GM18873 (cell line): ENCODE measurements at regions not wholly inside any gene's neighbourhood (a gene's known extent, or its start where the extent isn't known, plus 50 kb on each side); places are given as distances from the start of the nearest gene placed in this dataset.

Experiments
- ATAC-seq: cut with Tn5 transposase; IDR thresholded peaks from one replicate; pipeline ENCODE4 v1.9.1; 2021; ENCODE audit warnings: mild to moderate bottlenecking, moderate library complexity, moderate number of reproducible peaks; ENCODE audit not compliant: unreplicated experiment, low FRiP score

DNA sequence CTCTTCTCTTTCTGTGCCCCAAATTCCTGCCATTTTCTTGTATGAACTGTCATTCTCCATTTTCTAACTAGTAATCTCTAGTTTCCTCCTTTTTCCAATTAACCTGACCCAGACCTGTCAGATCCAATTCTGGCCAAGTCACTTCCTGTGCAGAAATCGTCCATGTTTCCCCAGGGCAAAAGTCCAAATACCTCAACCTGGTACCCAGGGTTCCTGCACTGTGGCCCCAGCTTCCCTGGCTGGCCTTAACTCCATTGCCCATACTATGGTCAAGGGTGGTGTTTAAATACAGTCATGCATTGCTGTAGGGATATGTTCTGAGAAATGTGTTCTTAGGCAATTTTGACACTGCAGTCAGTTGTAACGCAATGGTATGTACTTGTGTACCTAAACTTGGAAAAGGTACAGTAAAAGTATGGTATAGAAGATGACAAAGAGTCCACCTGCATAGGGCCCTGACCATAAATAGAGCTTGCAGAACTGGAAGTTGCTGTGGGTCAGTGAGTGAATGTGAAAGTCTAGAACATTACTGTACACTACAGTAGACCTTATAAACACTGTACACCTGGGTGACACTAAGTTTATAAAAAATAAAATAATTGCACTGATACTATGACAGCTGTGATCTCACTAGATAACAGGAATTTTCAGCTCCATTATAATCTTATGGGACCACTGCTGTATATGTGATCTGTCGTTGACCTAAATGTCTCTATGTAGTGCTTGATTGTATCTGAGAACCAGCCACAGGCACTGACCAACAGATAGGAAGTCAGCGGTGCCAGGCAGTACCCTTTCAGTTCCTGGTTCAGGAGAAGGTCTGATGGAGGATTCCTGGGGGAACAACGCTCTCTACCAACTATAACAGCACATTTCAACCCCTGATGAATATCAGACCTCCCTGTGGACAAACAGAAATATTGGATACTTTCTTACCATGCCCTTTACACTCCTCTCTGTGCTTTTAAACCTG is 336.1 kb upstream of the PROK2 start:
- ATAC-seq: peak; percentile 78

DNA sequence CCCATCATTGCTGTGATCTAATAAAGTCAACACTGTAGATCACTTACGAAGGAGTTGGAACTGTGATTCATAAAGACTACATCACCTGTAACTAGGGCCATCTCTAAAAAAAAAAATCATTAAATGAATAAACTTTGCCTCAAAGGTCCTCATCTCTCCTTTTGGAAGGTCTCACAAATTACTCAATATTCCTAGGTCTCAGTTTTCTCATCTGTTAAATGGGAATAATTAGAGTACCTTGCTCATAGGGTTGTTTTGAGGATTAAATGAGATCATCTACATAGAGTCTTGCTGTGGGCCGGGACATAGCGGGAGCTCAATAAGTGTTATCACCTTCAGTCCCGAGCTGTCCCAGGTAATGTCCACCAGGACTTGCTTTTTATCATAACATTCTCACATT is 335.1 kb upstream of the PROK2 start:
- ATAC-seq: no peak

DNA sequence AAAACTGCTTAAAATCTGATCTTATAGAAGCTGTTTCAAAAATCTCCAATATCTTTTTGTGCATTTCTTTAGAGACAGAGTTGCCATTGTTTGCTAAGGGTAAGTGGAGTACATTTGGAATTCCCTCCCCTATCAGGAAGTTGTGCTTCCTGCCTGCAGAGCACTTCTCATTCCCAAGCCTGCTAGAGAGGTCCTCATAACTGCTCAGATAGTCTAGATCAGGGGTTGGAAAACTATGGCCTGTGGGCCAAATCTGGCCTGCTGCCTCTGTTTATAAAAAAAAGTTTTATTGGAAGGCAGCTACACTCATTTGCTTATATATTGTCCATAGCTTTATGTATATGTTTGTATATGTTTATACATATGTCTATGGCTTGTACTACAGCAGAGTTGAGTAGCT is 333.7 kb upstream of the PROK2 start:
- no peak for ATAC-seq

DNA sequence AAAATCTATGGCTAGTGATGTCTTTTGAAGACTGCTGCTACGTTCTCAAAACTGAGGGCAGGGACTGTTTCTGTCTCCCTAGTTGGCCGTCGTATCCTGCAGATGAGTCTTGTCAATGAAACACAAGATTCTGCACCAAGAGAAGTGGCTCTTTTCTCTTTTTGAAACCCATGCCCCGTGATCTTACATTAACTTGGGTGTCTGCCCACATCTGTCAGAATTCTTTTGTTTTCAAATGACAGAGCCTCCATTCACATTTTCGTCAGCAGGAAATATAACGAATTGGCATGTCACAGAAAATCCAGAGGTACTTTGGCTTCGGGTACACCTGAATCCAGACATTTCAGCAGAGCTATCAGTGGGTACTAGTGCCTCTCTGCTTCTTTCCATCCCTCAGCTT is 331.3 kb upstream of the PROK2 start:
- ATAC-seq: no peak

DNA sequence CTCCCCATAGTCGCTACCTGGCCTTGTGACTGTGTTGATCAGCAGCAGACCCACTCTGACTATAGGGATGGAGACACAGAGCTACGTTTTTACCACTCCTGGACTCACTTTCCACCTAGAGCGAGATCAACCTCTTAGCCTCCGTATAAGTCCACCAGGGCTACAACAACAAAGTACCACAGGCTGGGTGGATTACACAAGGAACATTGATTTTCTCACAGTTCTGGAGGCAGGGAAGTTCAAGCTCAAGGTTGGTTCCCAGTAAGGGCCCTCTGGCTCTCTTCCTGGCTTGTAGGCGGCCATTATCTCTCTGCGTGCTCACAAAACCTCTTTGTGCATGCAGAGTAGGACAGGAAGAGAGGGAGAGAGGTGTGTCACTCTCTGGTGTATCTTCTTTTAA is 330.4 kb upstream of the PROK2 start:
- no peak for ATAC-seq

DNA sequence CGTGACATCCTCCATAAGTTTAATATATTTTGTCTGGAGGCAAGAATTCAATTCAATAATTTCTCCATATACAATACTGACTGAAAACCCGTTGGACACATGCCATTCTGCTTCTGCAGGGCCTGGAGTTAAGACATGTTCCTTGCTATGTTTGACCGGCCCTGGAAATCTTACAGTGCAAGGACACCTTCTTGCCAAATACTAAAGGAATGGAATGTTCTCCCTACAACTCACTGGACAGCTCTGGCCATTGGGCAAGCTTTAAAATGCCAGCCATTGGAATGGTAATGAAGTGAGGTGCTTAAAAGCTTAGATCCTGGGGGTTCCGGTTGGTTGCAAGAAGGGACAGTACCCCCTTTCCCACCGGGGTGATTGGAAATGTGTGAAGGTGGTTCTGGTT is 329.8 kb upstream of the PROK2 start:
- no peak for ATAC-seq

DNA sequence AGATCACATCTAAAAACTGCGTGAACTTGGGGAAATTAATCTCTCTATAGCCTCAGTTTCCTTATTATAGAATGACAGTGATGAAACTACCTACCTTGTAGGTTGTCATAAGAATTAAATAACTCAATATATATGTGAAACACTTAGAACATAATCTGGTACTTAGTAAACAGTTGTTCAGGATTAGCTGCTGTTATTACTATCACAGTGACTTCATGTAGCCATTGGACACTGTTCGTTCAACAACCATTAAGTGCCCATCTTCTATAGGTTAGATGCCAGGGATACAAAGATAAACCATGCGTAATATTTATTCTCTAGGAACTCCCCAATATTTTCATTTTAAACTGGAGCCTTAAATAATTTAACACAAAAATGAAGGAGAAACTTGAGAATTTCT is 329.0 kb upstream of the PROK2 start:
- ATAC-seq: no peak

DNA sequence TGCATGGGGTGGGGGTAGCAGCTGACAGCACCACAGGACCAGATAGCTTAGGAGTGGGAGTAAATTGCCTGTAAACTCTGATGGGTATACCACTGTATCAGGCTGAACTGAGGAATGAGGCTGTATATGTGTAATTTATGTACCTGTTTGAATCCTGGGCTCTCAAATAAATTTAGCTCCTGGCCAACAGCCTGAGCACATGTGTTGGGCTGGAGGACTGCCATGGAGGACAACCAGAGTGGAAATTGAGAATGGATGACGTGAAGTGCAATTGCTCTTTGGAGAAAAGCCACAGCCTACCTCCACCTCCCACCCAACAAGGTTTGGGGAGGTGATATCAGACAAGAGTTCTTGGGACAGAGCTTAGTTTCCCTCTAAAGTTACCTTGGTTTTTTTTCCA is 328.6 kb upstream of the PROK2 start:
- no peak for ATAC-seq

DNA sequence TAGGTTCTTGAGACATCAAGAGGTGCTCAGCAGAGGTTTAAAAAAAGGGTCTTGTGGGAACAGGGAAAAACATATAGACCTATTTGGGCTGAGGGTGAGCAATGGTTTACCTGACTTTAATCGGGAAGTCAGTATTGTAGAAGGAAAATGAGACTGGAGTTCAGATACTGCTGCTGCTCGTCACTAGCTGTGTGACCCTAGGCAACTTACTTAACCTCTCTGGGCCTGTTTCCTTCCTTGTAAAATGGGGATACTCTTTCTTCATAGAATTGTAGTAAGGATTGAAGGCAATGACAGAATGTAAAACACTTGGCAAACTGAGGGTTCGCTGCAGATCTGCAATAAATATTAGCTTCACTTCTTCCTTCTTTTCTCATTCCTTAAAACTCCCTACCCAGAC is 327.5 kb upstream of the PROK2 start:
- no peak for ATAC-seq

DNA sequence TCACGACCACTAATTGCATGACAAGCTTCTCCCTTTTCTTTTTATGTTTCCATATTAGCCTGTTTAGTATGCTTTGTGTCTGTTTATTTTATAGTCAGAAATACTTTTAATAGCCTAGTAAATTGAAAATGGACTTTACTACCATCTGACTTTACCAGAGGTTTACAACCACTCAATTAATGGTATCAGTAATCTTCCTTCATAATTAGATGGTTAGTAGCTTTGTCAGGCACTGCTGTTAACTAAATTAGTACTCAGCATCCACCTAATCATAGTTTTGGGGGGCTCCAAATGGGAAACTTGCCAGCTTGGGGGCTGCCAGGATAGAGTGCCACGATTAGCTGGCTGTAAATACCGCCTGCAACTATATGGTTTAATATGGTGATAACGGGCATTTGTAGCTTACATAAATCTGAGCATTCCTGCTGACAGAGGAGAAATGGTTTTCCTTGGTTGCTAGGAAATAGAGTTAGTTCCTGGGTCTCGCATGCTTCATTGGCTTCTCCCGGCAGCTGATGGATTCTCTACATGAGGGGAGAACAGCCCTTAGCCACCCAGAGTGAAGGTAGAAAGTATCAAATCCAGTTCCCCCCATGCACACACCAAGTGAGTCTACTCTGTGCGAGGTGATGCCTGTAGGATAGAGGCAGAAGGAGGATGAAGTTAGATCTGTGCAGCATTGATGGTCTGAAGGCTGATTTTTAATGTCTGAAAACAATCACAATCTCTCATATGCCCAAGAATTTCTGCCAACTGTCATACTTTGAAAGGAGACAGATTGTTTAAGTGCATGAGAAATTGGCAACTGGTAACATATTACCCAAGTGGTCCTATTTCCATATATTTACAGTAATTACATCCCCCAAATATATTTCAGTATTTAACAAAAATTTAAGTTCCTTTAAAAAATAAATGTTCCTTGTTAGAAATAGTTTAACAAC is 326.6 kb upstream of the PROK2 start:
- ATAC-seq: no peak

DNA sequence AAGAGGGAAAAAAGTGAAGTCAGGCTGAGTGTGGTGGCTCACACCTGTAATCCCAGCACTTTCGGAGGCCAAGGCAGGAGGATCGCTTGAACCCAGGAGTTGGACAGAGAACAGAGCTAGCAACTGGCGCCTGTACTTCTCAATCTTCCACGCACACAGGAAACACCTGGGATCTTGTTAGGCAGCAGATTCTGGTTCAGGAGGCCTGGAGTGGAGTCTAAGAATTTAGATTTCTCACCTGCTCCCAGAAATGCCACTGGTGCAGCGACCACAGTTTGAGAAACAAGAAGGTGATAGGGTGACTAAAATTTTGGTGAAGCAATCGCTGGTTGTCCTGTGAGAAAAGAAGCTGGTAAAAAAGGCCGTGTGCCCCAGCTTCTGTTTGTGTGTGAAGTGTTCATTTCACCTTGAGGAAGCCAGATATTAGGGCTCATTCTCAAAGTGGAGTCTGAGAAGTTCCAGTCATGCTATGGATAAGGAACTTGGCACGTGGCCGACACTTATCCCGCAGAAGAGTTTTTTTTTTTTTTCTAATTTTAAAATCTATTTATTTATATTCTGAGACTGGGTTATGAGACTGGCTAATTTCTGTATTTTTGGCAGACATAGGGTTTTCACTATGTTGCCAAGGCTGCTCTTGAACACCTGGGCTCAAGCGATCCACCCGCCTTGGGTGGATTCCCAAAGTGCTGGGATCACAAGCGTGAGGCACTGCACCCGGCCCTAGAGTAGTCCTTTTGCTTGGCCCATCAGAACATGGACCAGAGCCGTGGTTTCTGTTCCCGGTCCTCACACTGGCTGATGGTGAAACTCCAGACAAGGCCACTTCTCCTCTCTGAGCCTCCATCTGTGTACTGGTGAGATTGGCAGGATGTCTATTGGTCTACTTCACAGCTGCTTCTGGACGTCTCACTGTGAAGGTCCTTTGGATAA is 324.6 kb upstream of the PROK2 start:
- ATAC-seq: no peak

DNA sequence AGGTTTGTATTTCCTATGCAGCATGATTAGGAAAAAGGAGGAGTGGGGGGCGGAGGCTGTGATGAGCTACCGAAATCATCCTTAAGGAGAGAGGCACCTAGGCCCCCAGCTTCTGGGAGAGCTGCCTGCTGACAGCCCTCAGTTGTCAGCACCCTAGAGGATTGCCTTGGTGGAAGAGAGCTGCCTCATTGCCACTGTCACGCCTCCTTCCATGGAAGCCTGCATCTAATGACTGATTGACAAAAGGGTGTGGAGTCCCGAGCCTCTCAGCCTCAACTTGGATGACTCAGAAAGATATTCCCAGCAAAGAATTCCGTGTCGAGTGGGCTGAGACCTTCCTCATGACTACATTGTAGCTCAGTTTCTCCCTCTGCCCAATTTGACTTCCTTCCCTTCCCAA is 320.4 kb upstream of the PROK2 start:
- ATAC-seq: no peak

DNA sequence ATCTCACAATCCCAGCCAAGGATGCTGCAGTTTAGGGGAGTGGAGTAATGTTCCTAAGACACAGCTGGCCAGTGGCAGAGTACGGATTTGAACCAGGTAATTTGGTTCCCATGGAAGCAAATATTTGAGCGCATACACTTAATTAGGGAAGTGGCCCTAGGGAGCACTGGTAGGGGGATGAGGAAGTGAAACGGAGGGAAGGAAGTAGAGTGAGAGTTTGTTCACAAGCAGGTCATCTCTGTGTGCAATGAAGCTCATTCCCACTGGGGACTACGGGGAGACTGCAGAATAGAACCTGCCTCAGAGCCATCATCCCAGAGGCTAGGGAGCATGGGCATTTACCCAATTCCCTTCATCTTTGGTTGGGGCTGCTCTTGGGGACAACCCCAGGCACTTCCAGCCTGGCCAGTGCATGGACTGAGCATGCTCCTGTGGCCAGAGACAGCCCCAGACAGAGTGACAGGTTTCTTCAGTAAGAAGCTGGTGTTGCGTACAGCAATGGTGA is 317.2 kb upstream of the PROK2 start:
- peak; percentile 43 for ATAC-seq

DNA sequence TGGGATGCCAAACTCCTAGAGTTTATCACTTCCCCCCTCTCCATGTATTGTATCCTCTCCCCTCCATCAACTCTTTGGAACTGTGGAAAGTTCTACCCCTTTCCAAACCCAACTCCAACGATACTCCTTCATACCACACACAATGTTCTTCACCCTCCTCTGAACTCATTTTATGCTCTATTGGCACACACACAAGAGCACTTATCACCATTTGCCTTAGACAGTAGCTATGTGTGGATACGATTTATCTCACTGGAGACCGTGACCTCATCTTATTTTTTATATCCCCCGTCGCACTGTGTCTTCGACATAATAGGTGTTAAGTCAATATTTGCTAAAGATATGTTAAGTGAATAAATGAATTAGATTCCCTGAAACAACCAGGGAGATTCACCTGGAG is 316.5 kb upstream of the PROK2 start:
- no peak for ATAC-seq

DNA sequence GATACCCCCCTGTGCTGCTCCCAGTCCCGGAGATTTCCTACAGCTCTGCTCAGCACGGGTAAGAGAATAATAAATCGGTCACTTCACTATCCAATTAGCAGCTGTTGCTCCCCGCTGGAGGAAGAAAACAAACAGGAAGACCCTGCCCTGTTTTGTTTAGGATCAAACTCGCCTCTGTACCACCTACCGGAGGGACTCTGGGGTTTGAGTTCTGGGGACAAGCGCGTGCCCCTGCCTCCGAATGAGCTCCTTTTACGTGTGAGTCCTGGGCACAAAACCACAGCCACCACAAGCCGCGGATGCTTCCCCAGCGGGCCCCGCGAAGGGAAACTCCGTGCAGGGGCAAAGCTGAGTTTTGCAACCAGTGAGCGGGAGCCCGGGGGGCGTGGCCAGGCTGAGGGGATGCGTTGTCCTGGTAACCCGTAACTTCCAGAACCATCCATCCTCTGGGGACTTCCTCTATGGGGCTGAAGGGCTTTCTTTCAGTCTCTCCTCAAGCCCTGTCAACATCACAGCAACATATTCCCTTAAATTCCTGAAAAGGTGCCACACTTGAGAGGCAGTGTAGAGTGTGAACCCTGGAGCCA is 315.7 kb upstream of the PROK2 start:
- peak; percentile 60 for ATAC-seq

DNA sequence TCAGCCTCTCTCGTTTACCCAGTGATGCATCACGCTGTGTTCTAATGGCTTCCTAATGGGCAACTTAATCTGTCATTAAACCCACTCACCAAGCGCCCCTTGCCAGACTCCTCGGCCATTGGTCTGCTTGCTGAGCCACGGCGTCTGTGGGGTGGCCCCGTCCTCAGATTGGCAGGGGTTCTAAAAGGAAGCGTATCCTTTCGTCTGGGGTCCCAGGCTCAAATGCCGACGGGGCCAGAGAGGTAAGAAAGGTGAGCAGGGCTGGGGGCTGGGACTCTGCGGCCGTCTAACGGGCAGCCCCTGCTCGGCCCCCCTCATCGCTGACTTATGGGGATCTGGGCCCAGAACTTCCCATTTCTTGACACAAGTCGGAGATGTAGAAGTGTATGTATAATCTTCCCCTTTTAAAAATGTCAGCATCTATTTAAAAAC is 315.1 kb upstream of the PROK2 start:
- ATAC-seq: no peak

DNA sequence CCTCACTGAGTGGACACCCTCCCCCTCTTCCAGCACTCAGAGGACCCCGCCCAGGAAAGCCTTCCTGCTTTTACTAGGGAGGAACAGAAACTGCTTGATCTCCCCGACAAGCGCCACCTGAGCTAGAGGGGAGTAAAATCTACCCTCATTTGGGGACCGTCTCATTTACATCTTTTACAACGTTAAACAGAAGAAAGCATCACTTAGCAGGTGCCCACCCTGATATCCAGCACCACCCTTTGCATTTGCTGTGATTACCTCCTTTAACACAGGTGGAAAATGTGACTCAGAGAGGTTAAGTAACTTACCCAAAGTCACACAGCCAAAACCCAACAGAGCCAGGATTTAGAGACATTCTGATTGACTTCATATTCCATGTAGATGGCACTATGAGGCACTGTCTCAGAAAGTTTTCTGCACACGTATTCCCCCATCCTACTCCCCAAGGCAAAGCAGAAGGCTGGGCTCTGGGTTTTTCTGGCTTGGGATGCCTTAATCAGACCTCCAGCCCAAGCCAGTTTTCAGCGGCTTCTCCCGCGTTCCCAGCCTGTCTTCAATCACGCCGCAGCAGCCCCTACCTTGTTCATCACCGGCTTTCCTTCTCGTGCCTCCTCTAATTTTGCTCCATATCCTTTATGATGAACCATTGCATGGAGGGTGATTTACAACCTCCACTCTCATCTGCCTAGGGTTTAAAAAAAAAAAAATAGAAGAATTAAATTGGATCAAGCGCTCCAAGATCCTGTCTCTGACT is 314.6 kb upstream of the PROK2 start:
- ATAC-seq: no peak

DNA sequence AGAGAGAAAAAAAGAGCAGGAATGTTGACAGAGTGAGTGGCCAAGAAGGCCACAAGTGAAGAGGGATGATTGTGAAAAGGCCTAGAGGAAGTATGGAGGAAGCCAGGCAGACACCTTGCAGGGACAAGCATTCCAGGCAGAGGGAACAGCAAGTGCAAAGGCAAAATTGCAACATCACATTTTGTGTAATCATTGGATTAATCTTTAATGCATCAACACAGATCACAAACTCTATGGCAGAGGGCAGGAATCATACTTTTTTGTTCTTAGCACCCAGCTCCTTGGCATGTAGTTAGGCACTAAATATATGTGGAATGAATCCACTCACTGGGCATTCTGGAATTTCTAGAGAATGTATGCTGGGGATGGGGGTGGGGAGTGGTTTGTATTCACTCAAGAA is 312.1 kb upstream of the PROK2 start:
- no peak for ATAC-seq

DNA sequence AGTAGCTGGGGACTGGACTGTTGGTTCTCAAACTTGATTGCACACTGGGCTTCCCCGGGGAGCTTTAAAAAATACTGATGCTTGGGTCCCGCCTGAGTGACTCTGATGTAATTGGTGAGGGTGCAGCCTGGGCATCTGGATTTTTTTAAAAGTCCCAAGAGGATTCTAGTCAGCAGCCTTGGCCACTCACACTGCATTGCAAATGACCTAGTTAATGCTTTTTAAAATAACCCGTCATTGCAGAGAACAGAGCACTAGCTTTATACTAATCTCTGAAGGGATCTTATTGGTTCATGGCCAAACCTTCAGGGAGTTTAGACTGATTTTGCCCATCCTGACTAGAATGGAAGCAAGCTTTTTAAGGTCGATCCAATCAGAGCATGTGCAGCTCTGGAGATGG is 310.6 kb upstream of the PROK2 start:
- ATAC-seq: no peak
